ENCODE measurements at regions not wholly inside any gene's neighbourhood (a gene's known extent, or its start where the extent isn't known, plus 50 kb on each side); places are given as distances from the start of the nearest gene placed in this dataset.
"Not testable (repeated sequence)": the region's sequence is repeated elsewhere in the genome, so short reads cannot be mapped to it uniquely, and the experiment has no call there.

DNA sequence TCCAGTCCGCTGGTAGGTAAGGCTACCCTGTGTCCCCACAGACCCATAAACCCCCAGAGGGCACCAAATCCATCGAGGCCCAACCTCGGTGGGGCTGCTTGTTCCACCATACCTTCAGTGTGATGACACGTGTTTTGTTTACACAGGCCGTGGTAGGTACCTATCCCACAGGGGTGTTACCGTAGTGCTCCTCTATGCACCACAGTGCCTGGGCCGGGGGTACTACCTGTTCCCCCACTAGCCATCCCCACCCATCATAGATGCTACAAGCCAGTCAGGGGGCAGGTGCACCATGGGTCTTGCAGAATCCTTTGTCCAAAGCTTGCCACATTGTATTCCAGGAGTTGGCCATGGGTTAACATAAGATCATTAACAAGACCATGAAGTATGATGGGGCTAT, 796.2 kb downstream of the EFNA5 start:
- DNase-seq, result no peak

GRCh38 chr5:106873568-106873967, 797.2 kb downstream of the EFNA5 start:
- no peak for DNase-seq

GRCh38 chr5:106865279-106865678, 805.5 kb downstream of the EFNA5 start:
- no peak for DNase-seq

DNA sequence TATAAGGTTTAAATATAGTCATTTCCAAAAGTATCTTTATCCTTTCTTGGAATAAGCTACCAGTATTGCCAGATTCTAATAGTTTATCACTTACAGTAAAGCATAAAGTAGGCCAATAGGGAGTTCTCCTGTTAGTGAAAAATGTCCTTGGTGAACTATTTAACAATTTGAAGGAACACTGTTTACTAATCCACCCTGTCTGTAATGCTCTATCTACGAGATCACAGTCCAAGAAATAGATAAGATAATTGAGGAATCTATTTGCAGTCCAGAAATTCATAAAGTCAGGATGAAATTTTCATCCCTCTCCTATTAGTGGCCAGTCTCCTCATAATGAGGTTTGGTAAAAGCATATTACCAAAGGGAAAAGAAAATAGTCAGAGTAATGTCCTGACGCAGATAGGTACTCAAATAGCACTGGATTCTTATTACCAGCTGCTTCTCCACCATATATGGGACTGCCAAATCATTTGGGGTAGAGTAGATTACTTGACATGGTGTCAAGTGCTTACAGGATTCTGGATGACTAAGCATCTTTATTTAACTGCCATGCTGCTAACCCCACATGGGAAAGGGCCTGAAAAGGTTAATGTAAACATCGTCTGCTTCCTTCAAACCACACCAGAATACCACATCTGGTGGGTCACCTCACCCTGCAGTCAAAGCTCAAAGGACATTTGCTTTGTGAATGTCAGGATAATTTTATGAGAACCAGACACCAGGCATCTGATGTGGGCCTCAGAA, 808.1 kb downstream of the EFNA5 start:
- no peak for DNase-seq

DNA sequence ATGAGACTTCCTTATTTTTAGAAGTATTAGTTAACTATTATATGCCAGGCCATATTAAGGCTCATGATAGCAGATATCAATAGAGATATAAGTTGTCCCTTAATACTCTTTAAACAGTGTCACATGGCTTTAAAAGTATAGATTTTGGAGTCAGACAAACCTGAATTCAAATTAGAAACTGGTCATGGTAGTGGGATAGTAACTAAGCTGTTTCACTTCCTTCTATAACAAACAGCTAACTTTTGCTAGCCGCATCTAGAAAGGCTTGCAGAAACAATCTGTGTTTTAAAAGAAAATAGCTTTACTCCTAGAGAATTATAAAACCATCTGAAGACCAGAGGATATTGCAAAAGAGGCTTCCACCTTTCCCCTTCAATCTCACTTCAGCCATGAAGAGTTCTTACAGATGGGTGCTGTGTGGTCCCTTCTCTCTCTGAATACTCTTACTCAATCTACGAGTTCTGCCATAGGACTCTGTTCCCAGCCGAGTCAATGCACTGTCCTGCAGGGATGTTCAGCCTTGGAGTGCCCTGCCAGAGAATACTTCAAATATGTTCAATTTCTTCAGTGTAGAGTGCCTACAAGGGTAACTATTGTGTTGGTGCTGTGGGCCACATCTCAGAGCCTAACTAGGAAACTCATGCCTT, 810.2 kb downstream of the EFNA5 start:
- no peak for DNase-seq

GRCh38 chr5:106858616-106859015, 812.1 kb downstream of the EFNA5 start:
- DNase-seq, result no peak

GRCh38 chr5:106854922-106855321, 815.8 kb downstream of the EFNA5 start:
- no peak for DNase-seq

DNA sequence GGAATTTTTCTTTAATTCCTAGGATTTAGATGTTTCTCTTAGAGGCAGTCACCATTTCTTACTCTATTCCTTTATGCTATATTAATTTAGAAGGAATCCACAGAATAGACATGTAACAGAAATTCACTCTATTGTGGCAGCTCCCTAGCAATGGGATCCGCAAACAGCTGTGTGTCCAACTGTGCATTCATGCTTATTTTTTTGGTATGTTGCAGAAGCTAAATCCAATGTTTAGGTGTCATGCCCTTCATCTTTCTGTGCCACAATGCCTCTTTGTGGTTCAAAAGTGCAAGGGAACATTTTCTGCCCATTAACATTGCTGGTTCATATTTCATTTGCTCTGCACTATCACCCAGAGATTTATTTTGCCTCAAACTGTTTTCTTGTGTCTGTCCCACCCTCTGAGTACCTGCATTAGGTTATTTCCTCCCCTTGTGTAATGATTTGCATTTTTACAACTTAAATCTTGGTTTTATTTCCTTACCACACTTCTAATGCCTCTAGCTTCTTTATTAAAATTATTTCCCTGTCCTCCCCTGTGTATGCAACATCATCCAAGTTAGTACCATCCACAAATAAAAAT, 816.5 kb downstream of the EFNA5 start:
- DNase-seq, result no peak

DNA sequence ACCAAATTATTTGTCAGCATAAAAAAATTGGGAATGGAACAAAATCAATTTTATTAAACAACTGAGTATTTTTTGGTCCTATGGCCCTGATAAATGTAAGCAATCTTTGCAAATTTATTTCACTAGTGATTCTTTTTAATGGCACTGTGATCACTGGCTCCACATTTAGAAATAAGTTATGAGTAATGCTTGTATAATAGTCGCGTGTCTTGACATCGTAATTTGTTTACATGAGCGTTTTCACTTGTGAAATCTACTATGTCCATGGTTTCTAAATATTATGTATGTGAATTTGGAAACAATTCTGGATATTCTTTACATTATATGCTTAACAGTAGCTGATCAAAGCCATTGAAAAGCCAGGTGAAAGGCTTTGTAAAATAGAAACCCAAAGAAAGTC, 817.5 kb downstream of the EFNA5 start:
- DNase-seq, result no peak

DNA sequence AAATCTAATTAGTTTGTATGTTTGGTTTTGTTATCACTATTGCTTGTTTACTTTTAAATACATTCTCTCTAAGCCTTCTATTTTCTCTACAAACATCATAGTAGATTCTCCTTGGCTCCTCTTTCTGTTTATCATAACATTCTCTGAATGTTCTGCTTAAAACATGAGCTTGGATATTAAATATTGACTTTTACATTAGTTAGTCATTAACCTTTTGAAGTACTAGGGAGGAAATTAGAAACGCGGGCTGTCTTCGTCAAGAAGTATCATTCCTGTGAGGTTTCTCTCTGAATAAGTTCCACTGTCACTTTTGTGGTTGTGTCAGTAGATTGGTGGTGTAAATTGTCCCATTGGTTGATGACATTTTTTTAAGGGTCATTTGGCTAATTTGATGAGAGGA, 821.5 kb downstream of the EFNA5 start:
- no peak for DNase-seq

- no peak for DNase-seq
Observed at GRCh38 chr5:106843812-106844416, 826.8 kb downstream of the EFNA5 start.

- no peak for DNase-seq
Observed at GRCh38 chr5:106833517-106833916, 837.2 kb downstream of the EFNA5 start.

- no peak for DNase-seq
Observed at GRCh38 chr5:106827061-106827460, 843.7 kb downstream of the EFNA5 start.

GRCh38 chr5:106825374-106825773, 845.4 kb downstream of the EFNA5 start:
- DNase-seq, result no peak

- no peak for DNase-seq
Observed at GRCh38 chr5:106822851-106823250, 847.9 kb downstream of the EFNA5 start.

- no peak for DNase-seq
Observed at GRCh38 chr5:106818552-106818951, 852.2 kb downstream of the EFNA5 start.

GRCh38 chr5:106814961-106815360, 855.8 kb downstream of the EFNA5 start:
- DNase-seq, result no peak

- no peak for DNase-seq
Observed at GRCh38 chr5:106801554-106801953, 869.2 kb downstream of the EFNA5 start.

- DNase-seq, result no peak
Observed at GRCh38 chr5:106797996-106798395, 872.7 kb downstream of the EFNA5 start.

- no peak for DNase-seq
Observed at GRCh38 chr5:106796081-106796480, 874.7 kb downstream of the EFNA5 start.

GRCh38 chr5:106784846-106785245, 885.9 kb downstream of the EFNA5 start:
- no peak for DNase-seq

GRCh38 chr5:106780355-106780754, 890.4 kb downstream of the EFNA5 start:
- no peak for DNase-seq

GRCh38 chr5:106776515-106776914, 894.2 kb downstream of the EFNA5 start:
- DNase-seq, result not testable (repeated sequence)

GRCh38 chr5:106768392-106768791, 902.3 kb downstream of the EFNA5 start:
- no peak for DNase-seq

Data from CD4-positive, alpha-beta T cell treated with Interleukin-4 for 4 hours (primary cell).